H1 (cell line): ENCODE measurements at regions not wholly inside any gene's neighbourhood (a gene's known extent, or its start where the extent isn't known, plus 50 kb on each side); places are given as distances from the start of the nearest gene placed in this dataset.

Source experiments
- CTCF ChIA-PET: fragments of 300-600 bp; sonication (Branson Sonifier 250); formaldehyde crosslinking; loops from one replicate; lab custom pipeline; 2021; ENCODE audit not compliant: partially characterized antibody; lab: Charles Lee
- POLR2A ChIA-PET: fragments of 300-600 bp; sonication (Branson Sonifier 250); formaldehyde crosslinking; loops from one replicate; lab custom pipeline; 2021; ENCODE audit warnings: inconsistent platforms; ENCODE audit not compliant: partially characterized antibody; lab: Charles Lee
- DNase-seq, 2 experiments: peaks; one replicate each; pipeline versions ENCODE4 v3.0.0 to v3.0.0-alpha.2; 2010 to 2022; ENCODE audit warnings: low spot score in 2 of 2, low read depth in 1 of 2, mixed read lengths in 1 of 2
- FAIRE-seq: peaks from 2 replicates; lab custom pipeline; 2011; peaks lifted over from hg19 to GRCh38; lab: Jason Lieb, UNC
- H2AFZ ChIP-seq: 2 replicates; pipeline ENCODE4 v1.8.1; 2012; ENCODE audit warnings: low read length, inconsistent platforms
- H2AK5ac ChIP-seq: 2 replicates; pipeline ENCODE4 v1.6.1; 2013; ENCODE audit warnings: low read depth, low read length
- H2BK120ac ChIP-seq: replicated peaks from 2 replicates; pipeline ENCODE3; 2013; ENCODE audit warnings: low read depth, low read length, inconsistent platforms
- H2BK12ac ChIP-seq: 2 replicates; pipeline ENCODE4 v1.6.1; 2013; ENCODE audit warnings: low read depth, low read length
- H2BK15ac ChIP-seq: 2 replicates; pipeline ENCODE4 v1.6.1; 2013; ENCODE audit warnings: low read length
- H2BK20ac ChIP-seq: 2 replicates; pipeline ENCODE4 v1.6.1; 2013; ENCODE audit warnings: low read length
- H2BK5ac ChIP-seq: 2 replicates; pipeline ENCODE4 v1.6.1; 2013; ENCODE audit warnings: low read depth, low read length
- H3K14ac ChIP-seq: 2 replicates; pipeline ENCODE4 v1.6.1; 2013; ENCODE audit warnings: inconsistent platforms; ENCODE audit not compliant: insufficient read length
- H3K18ac ChIP-seq: 2 replicates; pipeline ENCODE4 v1.6.1; 2013; ENCODE audit warnings: low read length; ENCODE audit errors: extremely low read depth
- H3K23ac ChIP-seq: 2 replicates; pipeline ENCODE4 v1.6.1; 2013; ENCODE audit warnings: inconsistent platforms; ENCODE audit not compliant: insufficient read length
- H3K23me2 ChIP-seq: 2 replicates; pipeline ENCODE4 v1.6.1; 2013; ENCODE audit warnings: low read depth, low read length
- H3K27ac ChIP-seq: 2 replicates; pipeline ENCODE4 v1.6.1; 2011; ENCODE audit warnings: low read depth, low read length, inconsistent platforms
- H3K27me3 ChIP-seq, 4 experiments: replicated peaks in 1 of 4; 1 replicate in 1 of 4; 2 replicates in 3 of 4; pipeline versions ENCODE4 v1.6.1 to v1.8.1; 2011 to 2013; ENCODE audit warnings: low read length in 3 of 4, mild to moderate bottlenecking in 3 of 4, inconsistent platforms in 2 of 4, mixed read lengths in 2 of 4, moderate library complexity in 1 of 4; ENCODE audit not compliant: control insufficient read depth in 3 of 4, insufficient read depth in 3 of 4; ENCODE audit errors: extremely low read depth in 1 of 4
- H3K36me3 ChIP-seq, 4 experiments: 2 replicates each; pipeline versions ENCODE4 v1.6.1 to v1.8.1; 2011 to 2013; ENCODE audit warnings: mild to moderate bottlenecking in 4 of 4, low read length in 3 of 4, moderate library complexity in 2 of 4, control low read depth in 1 of 4, inconsistent platforms in 1 of 4; ENCODE audit not compliant: insufficient read depth in 4 of 4, control insufficient read depth in 2 of 4
- H3K4ac ChIP-seq: replicated peaks from 2 replicates; pipeline ENCODE3; 2013; ENCODE audit warnings: low read length, low read depth, mixed read lengths, inconsistent platforms; ENCODE audit not compliant: insufficient read length
- H3K4me1 ChIP-seq, 4 experiments: replicated peaks in 1 of 4; 1 replicate in 1 of 4; 2 replicates in 3 of 4; pipeline versions ENCODE4 v1.6.1 to v1.8.1; 2011 to 2013; ENCODE audit warnings: low read length in 3 of 4, inconsistent platforms in 2 of 4, mixed read lengths in 1 of 4; ENCODE audit not compliant: insufficient read depth in 4 of 4, control insufficient read depth in 3 of 4
- H3K4me2 ChIP-seq, 2 experiments: 2 replicates each; pipeline versions ENCODE4 v1.6.1 to v1.8.1; 2011 to 2013; ENCODE audit warnings: low read depth in 2 of 2, low read length in 2 of 2, control low read depth in 1 of 2, inconsistent platforms in 1 of 2, mild to moderate bottlenecking in 1 of 2; ENCODE audit not compliant: insufficient read depth in 1 of 2
- H3K4me3 ChIP-seq, 4 experiments: fragments of 200-600, 300-600 bp in 1 of 4; sonication (generic), shearing (Covaris generic), sonication (Bioruptor Twin) in 1 of 4; 2 replicates each; pipeline versions ENCODE4 v1.5.1 to v1.8.1; 2011 to 2016; ENCODE audit warnings: low read length in 4 of 4, low read depth in 3 of 4, control low read depth in 2 of 4, inconsistent platforms in 2 of 4, mild to moderate bottlenecking in 2 of 4, mixed read lengths in 1 of 4, moderate library complexity in 1 of 4; ENCODE audit not compliant: insufficient read depth in 2 of 4; ENCODE audit errors: extremely low read depth in 1 of 4
- H3K56ac ChIP-seq: replicated peaks from 2 replicates; pipeline ENCODE3; 2013; ENCODE audit warnings: low read depth, mild to moderate bottlenecking, mixed read lengths, low read length, inconsistent platforms; ENCODE audit not compliant: insufficient read length
- H3K79me1 ChIP-seq: 2 replicates; pipeline ENCODE4 v1.6.1; 2013; ENCODE audit warnings: low read depth, low read length, control low read depth
- H3K79me2 ChIP-seq, 2 experiments: 2 replicates each; pipeline versions ENCODE4 v1.6.1 to v1.8.1; 2012 to 2013; ENCODE audit warnings: low read length in 2 of 2, mild to moderate bottlenecking in 2 of 2, inconsistent platforms in 1 of 2; ENCODE audit not compliant: insufficient read depth in 2 of 2, control insufficient read depth in 1 of 2
- H3K9ac ChIP-seq, 4 experiments: replicated peaks in 1 of 4; 1 replicate in 1 of 4; 2 replicates in 3 of 4; pipeline versions ENCODE4 v1.6.1 to v1.8.1; 2011 to 2013; ENCODE audit warnings: low read depth in 3 of 4, low read length in 3 of 4, control low read depth in 2 of 4, mild to moderate bottlenecking in 2 of 4, moderate library complexity in 2 of 4, inconsistent platforms in 1 of 4; ENCODE audit errors: extremely low read depth in 1 of 4
- H3K9me3 ChIP-seq, 2 experiments: 2 replicates each; pipeline versions ENCODE4 v1.6.1 to v1.8.1; 2012 to 2013; ENCODE audit warnings: mild to moderate bottlenecking in 2 of 2, moderate library complexity in 2 of 2, control low read depth in 1 of 2, inconsistent platforms in 1 of 2, low read depth in 1 of 2, low read length in 1 of 2, mixed read lengths in 1 of 2; ENCODE audit not compliant: insufficient read depth in 2 of 2
- H4K20me1 ChIP-seq, 2 experiments: replicated peaks in 1 of 2; 2 replicates each; pipeline versions ENCODE3 to v1.8.1; 2011 to 2013; ENCODE audit warnings: inconsistent platforms in 2 of 2, low read length in 2 of 2, mild to moderate bottlenecking in 1 of 2; ENCODE audit not compliant: insufficient read depth in 2 of 2, control insufficient read depth in 1 of 2
- H4K5ac ChIP-seq: 2 replicates; pipeline ENCODE4 v1.6.1; 2013; ENCODE audit warnings: low read length, low read depth, mixed read lengths, inconsistent platforms; ENCODE audit not compliant: insufficient read length
- H4K8ac ChIP-seq: 2 replicates; pipeline ENCODE4 v1.8.0; 2013; ENCODE audit warnings: mild to moderate bottlenecking, moderate library complexity, low read length, inconsistent platforms; ENCODE audit not compliant: insufficient read depth; ENCODE audit errors: extremely low read depth
- H4K91ac ChIP-seq: replicated peaks from 2 replicates; pipeline ENCODE3; 2013; ENCODE audit warnings: low read length, mixed read lengths, inconsistent platforms; ENCODE audit not compliant: insufficient read length
- BACH1 ChIP-seq: IDR thresholded peaks from 2 replicates; pipeline ENCODE4 v1.6.1; 2012; ENCODE audit warnings: low read length, improper control_type of control experiment
- HDAC6 ChIP-seq: IDR thresholded peaks from one replicate; pipeline ENCODE4 v1.7.1; 2012; ENCODE audit warnings: low read depth, mild to moderate bottlenecking, inconsistent platforms, low read length, moderate library complexity
- JUND ChIP-seq: IDR thresholded peaks from 2 replicates; pipeline ENCODE4 v1.6.1; 2011; ENCODE audit warnings: mild to moderate bottlenecking, improper control_type of control experiment, low read length
- KDM1A ChIP-seq: fragments of 200-600, 300-600 bp; sonication (generic); IDR thresholded peaks from 2 replicates; pipeline ENCODE4 v1.7.1; 2016; ENCODE audit warnings: mild to moderate bottlenecking, low read length, borderline replicate concordance
- MAX ChIP-seq: IDR thresholded peaks from 2 replicates; pipeline ENCODE4 v1.6.1; 2012; ENCODE audit warnings: inconsistent platforms
- POLR2AphosphoS5 ChIP-seq: IDR thresholded peaks from 2 replicates; pipeline ENCODE4 v1.6.1; 2011; ENCODE audit warnings: low read depth, low read length
- RAD21 ChIP-seq, 2 experiments: IDR thresholded peaks in 1 of 2; conservative IDR thresholded peaks in 1 of 2; 2 replicates each; pipeline ENCODE4 v1.6.1; 2011; ENCODE audit warnings: low read depth in 2 of 2, low read length in 2 of 2, improper control_type of control experiment in 1 of 2, inconsistent platforms in 1 of 2, mild to moderate bottlenecking in 1 of 2, moderate library complexity in 1 of 2
- SIN3A ChIP-seq, 2 experiments: IDR thresholded peaks in 1 of 2; conservative IDR thresholded peaks in 1 of 2; 2 replicates each; pipeline ENCODE4 v1.6.1; 2011 to 2012; ENCODE audit warnings: low read length in 2 of 2, improper control_type of control experiment in 1 of 2, low read depth in 1 of 2, mild to moderate bottlenecking in 1 of 2
- SP1 ChIP-seq: IDR thresholded peaks from 2 replicates; pipeline ENCODE4 v1.6.1; 2011; ENCODE audit warnings: low read depth, low read length
- TBP ChIP-seq: IDR thresholded peaks from 2 replicates; pipeline ENCODE4 v1.6.1; 2011; ENCODE audit warnings: low read depth, low read length, improper control_type of control experiment
- USF2 ChIP-seq: IDR thresholded peaks from 2 replicates; pipeline ENCODE4 v1.6.1; 2011; ENCODE audit warnings: low read length, improper control_type of control experiment
- WGBS, 2 experiments: shearing (Covaris generic) in 1 of 2; methylation state at CpG; one replicate each; pipeline versions ENCODE4 v1.1.6 to v1.1.7; 2013 to 2015; ENCODE audit warnings: low lambda C conversion rate in 2 of 2, mixed read lengths in 2 of 2, inconsistent platforms in 1 of 2, low coverage in 1 of 2, missing lambda C conversion rate in 1 of 2; ENCODE audit not compliant: insufficient replicate concordance in 2 of 2, insufficient coverage in 1 of 2, insufficient read length in 1 of 2; ENCODE audit errors: extremely low coverage in 1 of 2, missing lambda C conversion rate in 1 of 2; 5-methylcytosine and 5-hydroxymethylcytosine counted together
- TF ChIP-seq, protein P1 (sequence below): IDR thresholded peaks from 2 replicates; pipeline ENCODE4 v1.6.1; 2012; ENCODE audit warnings: low read length, inconsistent platforms

GRCh38 chr16:18003033-18003432, 333.5 kb downstream of the NPIPA8 start:
- CTCF ChIA-PET = no interaction called here
- TF ChIP-seq JUND (no peak), SIN3A (conservative IDR thresholded peaks at IDR 0.05 in 1 of 2, IDR thresholded peaks at IDR 0.05 in 1 of 2; ENCODE audit: low read depth in 1 of 2, low read length in 2 of 2) (no peak), BACH1 (no peak), POLR2AphosphoS5 (no peak), USF2 (no peak), MAX (no peak), SP1 (no peak), RAD21 (IDR thresholded peaks at IDR 0.05 in 1 of 2, conservative IDR thresholded peaks at IDR 0.05 in 1 of 2; ENCODE audit: low read depth in 2 of 2, low read length in 2 of 2) (no peak), TBP (no peak), HDAC6 (no peak), KDM1A (no peak)
- TF ChIP-seq, protein P1, sequence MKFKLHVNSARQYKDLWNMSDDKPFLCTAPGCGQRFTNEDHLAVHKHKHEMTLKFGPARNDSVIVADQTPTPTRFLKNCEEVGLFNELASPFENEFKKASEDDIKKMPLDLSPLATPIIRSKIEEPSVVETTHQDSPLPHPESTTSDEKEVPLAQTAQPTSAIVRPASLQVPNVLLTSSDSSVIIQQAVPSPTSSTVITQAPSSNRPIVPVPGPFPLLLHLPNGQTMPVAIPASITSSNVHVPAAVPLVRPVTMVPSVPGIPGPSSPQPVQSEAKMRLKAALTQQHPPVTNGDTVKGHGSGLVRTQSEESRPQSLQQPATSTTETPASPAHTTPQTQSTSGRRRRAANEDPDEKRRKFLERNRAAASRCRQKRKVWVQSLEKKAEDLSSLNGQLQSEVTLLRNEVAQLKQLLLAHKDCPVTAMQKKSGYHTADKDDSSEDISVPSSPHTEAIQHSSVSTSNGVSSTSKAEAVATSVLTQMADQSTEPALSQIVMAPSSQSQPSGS = no peak

More at GRCh38 chr16:18003033-18003432, 333.5 kb downstream of the NPIPA8 start:
- H3K79me1 ChIP-seq = no peaks in the 10 kb centered on the region
- H4K91ac ChIP-seq = no peak overlapping the region
- H3K79me2 ChIP-seq = no peaks in the 10 kb centered on the region
- no peaks in the 10 kb centered on the region for H3K23me2 ChIP-seq
- no peak overlapping the region for H3K27ac ChIP-seq
- H4K20me1 ChIP-seq = peaks cover 0 to 2% of the 10 kb centered on the region in 2 experiments
- WGBS, 2 experiments = 89% methylated on average over 6 of the region's 6 CpGs; no CpG with 5 or more reads in 1 of the 2 experiments
- DNase-seq (no peak), FAIRE-seq (no peak)
- H3K23ac ChIP-seq = no peak overlapping the region
- H2AK5ac ChIP-seq = no peak overlapping the region
- H2AFZ ChIP-seq = no peak overlapping the region
- no peak overlapping the region for H2BK15ac ChIP-seq
- no peak overlapping the region for H4K8ac ChIP-seq
- H3K18ac ChIP-seq = no peak overlapping the region
- POLR2A ChIA-PET = interaction anchor here (0.6 kb wide), 1 partner anchor 1117 kb away, joined by 3 read pairs; no protein-coding TSS in a partner anchor
- H3K4me1 ChIP-seq = no peaks in the 10 kb centered on the region
- H2BK120ac ChIP-seq = no peak overlapping the region
- no peak overlapping the region for H2BK12ac ChIP-seq
- no peak overlapping the region for H3K4me3 ChIP-seq
- no peaks in the 10 kb centered on the region for H3K9me3 ChIP-seq
- no peaks in the 10 kb centered on the region; a peak in 1 of 7 replicates for H3K27me3 ChIP-seq
- no peak overlapping the region for H2BK5ac ChIP-seq
- H3K4me2 ChIP-seq = no peak overlapping the region
- no peak overlapping the region for H3K9ac ChIP-seq
- H4K5ac ChIP-seq = no peak overlapping the region
- H2BK20ac ChIP-seq = no peak overlapping the region
- H3K14ac ChIP-seq = no peak overlapping the region
- H3K36me3 ChIP-seq = no peaks in the 10 kb centered on the region
- H3K56ac ChIP-seq = no peak overlapping the region
- no peak overlapping the region for H3K4ac ChIP-seq
